Esophagus muscularis mucosa (tissue), 4 donors: ENCODE measurements at regions not wholly inside any gene's neighbourhood (a gene's known extent, or its start where the extent isn't known, plus 50 kb on each side); places are given as distances from the start of the nearest gene placed in this dataset.

Experiments
- DNase-seq: peaks from one replicate; pipeline ENCODE4 v3.0.0-alpha.2; 2017; ENCODE audit errors: extremely low spot score
- H3K27ac ChIP-seq, 4 donors: fragments of 200-600 bp; sonication (generic); replicated peaks in 1 of 4; 1 replicate in 3 of 4; 2 replicates in 1 of 4; pipeline ENCODE4 v1.5.1; 2016 to 2019; ENCODE audit warnings: mild to moderate bottlenecking in 1 of 4
- H3K27me3 ChIP-seq, 4 donors: fragments of 200-600 bp; sonication (generic); one replicate each; pipeline versions ENCODE4 v1.5.1 to v1.6.0; 2016 to 2019
- H3K36me3 ChIP-seq, 4 donors: fragments of 200-600 bp; sonication (generic); one replicate each; pipeline ENCODE4 v1.5.1; 2016 to 2019
- H3K4me1 ChIP-seq, 4 donors: fragments of 200-600 bp; sonication (generic); one replicate each; pipeline ENCODE4 v1.5.1; 2016 to 2019
- H3K4me3 ChIP-seq, 4 donors: fragments of 200-600 bp; sonication (generic); 1 replicate in 2 of 4; 2 replicates in 2 of 4; pipeline ENCODE4 v1.5.1; 2016 to 2019; ENCODE audit warnings: mild to moderate bottlenecking in 4 of 4, moderate library complexity in 1 of 4
- H3K9me3 ChIP-seq, 4 donors: fragments of 200-600 bp; sonication (generic); 1 replicate in 3 of 4; 2 replicates in 1 of 4; pipeline ENCODE4 v1.5.1; 2016 to 2019
- CTCF ChIP-seq, 3 experiments: fragments of 200-600 bp in 2 of 3; fragments of 450-650 bp in 1 of 3; sonication (generic) in 2 of 3; IDR thresholded peaks; one replicate each; pipeline ENCODE4 v1.5.1; 2017 to 2019; ENCODE audit warnings: antibody characterized with exemption in 3 of 3, mild to moderate bottlenecking in 2 of 3, moderate library complexity in 1 of 3
- EP300 ChIP-seq: sonication (generic); formaldehyde crosslinking; IDR thresholded peaks from one replicate; pipeline ENCODE4 v1.6.1; 2017; ENCODE audit warnings: antibody characterized with exemption
- POLR2A ChIP-seq: fragments of 450-650 bp; IDR thresholded peaks from one replicate; pipeline ENCODE4 v1.6.1; 2017; ENCODE audit warnings: antibody characterized with exemption, moderate library complexity, mild to moderate bottlenecking, low read depth
- POLR2AphosphoS5 ChIP-seq, 2 donors: sonication (generic); formaldehyde crosslinking; IDR thresholded peaks; one replicate each; pipeline ENCODE4 v1.6.1; 2017; ENCODE audit warnings: antibody characterized with exemption in 2 of 2
- WGBS: methylation state at CpG from one replicate; pipeline ENCODE4 v1.1.5; 2018; 5-methylcytosine and 5-hydroxymethylcytosine counted together
- intact Hi-C: fragments of 100-400 bp; cut with DNase I; formaldehyde crosslinking; loops from one replicate; pipeline ENCODE4 v1.15.1; 2023

- no peaks in the 10 kb centered on the region for H3K9me3 ChIP-seq
- H3K36me3 ChIP-seq: no peaks in the 10 kb centered on the region
- intact Hi-C loops: no loop called here
- no peak overlapping the region for H3K4me3 ChIP-seq
- no peak for DNase-seq
- H3K27me3 ChIP-seq: no peaks in the 10 kb centered on the region
- TF ChIP-seq POLR2A (no peak), CTCF (IDR thresholded peaks at IDR 0.05) (no peak), POLR2AphosphoS5 (IDR thresholded peaks at IDR 0.05) (no peak), EP300 (no peak)
- H3K27ac ChIP-seq: no peak overlapping the region
- 94% methylated on average over 1 of the region's 1 CpG for WGBS
- H3K4me1 ChIP-seq: no peaks in the 10 kb centered on the region
Measured at GRCh38 chr5:25423271-25423670, 778.5 kb upstream of the CDH10 start.

GRCh38 chr5:25419684-25420083 is 774.9 kb upstream of the CDH10 start:
- Histone ChIP-seq H3K4me1 (no peaks in the 10 kb centered on the region), H3K36me3 (no peaks in the 10 kb centered on the region), H3K27ac (no peak overlapping the region), H3K27me3 (no peaks in the 10 kb centered on the region), H3K4me3 (no peak overlapping the region), H3K9me3 (no peaks in the 10 kb centered on the region)
- TF ChIP-seq EP300 (no peak), CTCF (IDR thresholded peaks at IDR 0.05) (no peak), POLR2A (no peak), POLR2AphosphoS5 (IDR thresholded peaks at IDR 0.05) (no peak)
- intact Hi-C loops: no loop called here
- 91% methylated on average over 2 of the region's 2 CpGs for WGBS
- DNase-seq: no peak

GRCh38 chr5:25418978-25419377 is 774.2 kb upstream of the CDH10 start:
- WGBS: 70% methylated on average over 3 of the region's 3 CpGs
- no peaks in the 10 kb centered on the region for H3K36me3 ChIP-seq

GRCh38 chr5:25418319-25418859 is 773.6 kb upstream of the CDH10 start:
- WGBS: 68% methylated on average over 2 of the region's 2 CpGs
- Histone ChIP-seq H3K27me3 (no peaks in the 10 kb centered on the region), H3K4me3 (no peak overlapping the region), H3K9me3 (no peaks in the 10 kb centered on the region), H3K36me3 (no peaks in the 10 kb centered on the region), H3K27ac (no peak overlapping the region), H3K4me1 (no peaks in the 10 kb centered on the region)
- TF ChIP-seq CTCF (IDR thresholded peaks at IDR 0.05) (no peak), EP300 (no peak), POLR2AphosphoS5 (IDR thresholded peaks at IDR 0.05) (no peak)
- intact Hi-C loops: no loop called here
- no peak for DNase-seq

More at GRCh38 chr5:25418978-25419377, 774.2 kb upstream of the CDH10 start:
- Histone ChIP-seq H3K4me3 (no peak overlapping the region), H3K27me3 (no peaks in the 10 kb centered on the region), H3K4me1 (no peaks in the 10 kb centered on the region), H3K27ac (no peak overlapping the region), H3K9me3 (no peaks in the 10 kb centered on the region)
- intact Hi-C loops: no loop called here
- TF ChIP-seq EP300 (no peak), POLR2AphosphoS5 (IDR thresholded peaks at IDR 0.05) (no peak), POLR2A (no peak), CTCF (IDR thresholded peaks at IDR 0.05) (no peak)
- no peak for DNase-seq

GRCh38 chr5:25416960-25417359 is 772.2 kb upstream of the CDH10 start:
- DNase-seq: no peak
- no peak overlapping the region for H3K27ac ChIP-seq
- no peaks in the 10 kb centered on the region for H3K36me3 ChIP-seq
- H3K4me3 ChIP-seq: no peak overlapping the region
- TF ChIP-seq POLR2AphosphoS5 (IDR thresholded peaks at IDR 0.05): no peak
- WGBS: 80% methylated on average over 4 of the region's 4 CpGs
- H3K4me1 ChIP-seq: no peaks in the 10 kb centered on the region
- no peaks in the 10 kb centered on the region for H3K9me3 ChIP-seq
- intact Hi-C loops: no loop called here
- no peaks in the 10 kb centered on the region for H3K27me3 ChIP-seq
